Inflammatory macrophage (primary cell): ENCODE measurements at regions not wholly inside any gene's neighbourhood (a gene's known extent, or its start where the extent isn't known, plus 50 kb on each side); places are given as distances from the start of the nearest gene placed in this dataset.

Source experiments
- DNase-seq, 2 donors: peaks; one replicate each; pipeline ENCODE4 v3.0.0-alpha.2; 2020 to 2022

GRCh38 chr11:43012606-43013005 is 299.2 kb upstream of the API5 start:
- DNase-seq = no peak

- DNase-seq = no peak
Measured at GRCh38 chr11:43021466-43021865, 290.3 kb upstream of the API5 start.

- no peak for DNase-seq
Measured at GRCh38 chr11:43034341-43034740, 277.5 kb upstream of the API5 start.

DNA sequence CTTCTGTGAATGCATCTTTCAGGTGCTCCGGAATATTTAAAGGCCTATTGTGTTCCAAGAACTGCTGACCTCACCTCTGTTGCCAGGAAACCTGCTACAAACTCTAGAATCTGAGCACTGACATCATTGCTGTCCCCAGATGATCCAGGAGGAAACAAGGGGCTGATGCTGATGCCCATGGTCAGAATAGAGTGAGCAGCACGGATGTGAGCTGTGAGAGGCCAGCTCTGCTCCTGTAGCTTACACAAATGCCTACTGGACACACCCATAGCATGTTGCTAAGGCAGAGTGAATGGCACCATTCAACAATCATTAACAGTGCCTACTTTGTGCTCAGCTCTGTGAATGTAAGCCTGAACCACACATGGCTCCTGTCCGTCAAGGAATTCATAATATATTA is 276.7 kb upstream of the API5 start:
- no peak for DNase-seq

DNA sequence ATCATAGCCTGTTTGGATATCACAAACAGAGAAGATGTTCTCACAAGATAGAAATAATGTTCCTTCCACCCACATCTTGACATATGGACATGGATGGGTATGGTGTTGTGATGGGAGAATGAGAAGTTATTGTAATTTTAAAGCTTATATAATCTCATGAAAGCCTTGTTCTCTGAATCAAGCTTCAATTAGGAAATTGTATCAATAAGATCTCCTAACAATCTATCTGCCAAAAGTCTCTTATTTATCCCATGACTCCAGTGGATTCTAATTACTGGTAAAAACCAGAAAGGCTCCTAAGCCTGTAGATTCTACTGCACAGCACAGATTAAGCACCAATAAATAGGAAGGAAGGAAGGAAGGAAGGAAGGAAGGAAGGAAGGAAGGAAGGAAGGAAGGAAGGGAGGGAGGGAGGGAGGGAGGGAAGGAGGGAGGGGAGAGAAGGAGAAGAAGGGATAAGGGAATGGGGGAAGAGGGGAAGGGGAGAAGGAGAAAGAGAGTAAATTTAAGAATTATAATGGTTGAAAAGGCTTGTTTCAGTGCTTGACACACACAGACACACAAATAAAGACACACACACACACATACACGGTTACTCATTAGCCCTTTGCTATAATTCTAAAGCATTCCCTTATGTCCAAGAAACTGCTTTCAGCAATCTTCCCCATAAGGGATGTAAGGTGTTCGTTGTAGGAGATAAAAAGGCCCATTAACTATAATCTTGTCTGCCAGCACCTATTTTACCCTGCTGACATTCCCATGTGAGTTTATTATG is 258.0 kb upstream of the API5 start:
- DNase-seq = no peak

GRCh38 chr11:43067681-43068080 is 244.1 kb upstream of the API5 start:
- DNase-seq = no peak

GRCh38 chr11:43071338-43071737 is 240.5 kb upstream of the API5 start:
- no peak for DNase-seq

GRCh38 chr11:43072096-43072495 is 239.7 kb upstream of the API5 start:
- no peak for DNase-seq

DNA sequence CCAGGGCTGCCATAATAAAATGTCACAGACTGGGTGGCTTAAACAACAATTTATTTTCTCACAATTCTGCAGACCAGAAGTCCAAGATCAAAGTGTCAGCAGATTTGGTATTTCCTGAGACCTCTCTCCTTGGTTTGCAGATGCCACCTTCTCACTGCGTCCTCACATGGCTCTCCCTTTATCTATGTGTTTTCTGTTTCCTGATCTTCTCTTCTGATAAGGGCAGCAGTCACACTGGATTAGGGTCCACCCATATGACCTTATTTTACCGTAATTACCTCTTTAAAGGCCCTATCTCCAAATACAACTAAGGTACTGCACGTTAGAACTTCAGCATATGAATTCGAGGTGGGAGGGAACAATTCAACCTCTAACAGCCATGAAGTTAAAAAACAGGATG is 238.9 kb upstream of the API5 start:
- DNase-seq = no peak

DNA sequence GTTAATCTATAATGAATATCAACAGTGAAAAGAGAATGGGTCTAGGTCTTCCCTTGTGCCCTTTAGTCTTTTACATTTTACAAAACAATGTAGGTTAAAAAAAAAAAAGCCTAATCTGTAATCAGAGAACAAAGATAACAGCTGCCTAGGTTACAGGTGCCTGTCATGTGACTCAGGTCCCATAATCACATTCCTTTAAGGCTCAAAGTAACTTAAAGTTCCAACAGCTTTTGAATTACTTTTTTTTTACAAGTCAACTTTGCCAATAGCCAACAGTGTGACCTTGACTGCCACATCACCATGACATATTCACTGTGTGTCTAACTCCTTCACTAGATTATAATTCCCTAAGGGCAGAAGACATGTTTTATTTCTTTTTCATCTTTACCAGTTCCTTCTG is 237.0 kb upstream of the API5 start:
- DNase-seq = no peak

- DNase-seq = no peak
Measured at GRCh38 chr11:43101113-43101512, 210.7 kb upstream of the API5 start.

GRCh38 chr11:43116071-43116470 is 195.7 kb upstream of the API5 start:
- DNase-seq = no peak

- DNase-seq = no peak
Measured at GRCh38 chr11:43119275-43119970, 192.4 kb upstream of the API5 start.

- DNase-seq = no peak
Measured at GRCh38 chr11:43122546-43122945, 189.2 kb upstream of the API5 start.

DNA sequence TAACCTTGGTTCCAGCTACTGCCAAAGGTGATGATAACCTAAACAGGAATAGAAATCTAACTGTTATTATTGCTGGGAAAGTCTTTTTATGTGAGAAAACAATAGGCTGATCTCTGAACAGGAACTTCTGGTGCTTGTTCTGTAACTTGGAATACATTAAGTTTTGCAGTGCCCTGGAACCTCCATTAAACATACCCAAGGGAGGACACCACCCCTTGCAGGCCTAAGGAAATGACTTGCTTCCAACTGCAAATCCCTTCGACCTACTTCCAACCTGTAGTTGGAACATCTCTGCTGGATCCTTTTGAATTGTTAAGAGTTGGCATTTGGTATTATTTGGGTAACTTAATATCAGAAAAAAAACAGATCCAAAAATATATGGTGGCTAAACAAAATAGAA is 188.4 kb upstream of the API5 start:
- no peak for DNase-seq

DNA sequence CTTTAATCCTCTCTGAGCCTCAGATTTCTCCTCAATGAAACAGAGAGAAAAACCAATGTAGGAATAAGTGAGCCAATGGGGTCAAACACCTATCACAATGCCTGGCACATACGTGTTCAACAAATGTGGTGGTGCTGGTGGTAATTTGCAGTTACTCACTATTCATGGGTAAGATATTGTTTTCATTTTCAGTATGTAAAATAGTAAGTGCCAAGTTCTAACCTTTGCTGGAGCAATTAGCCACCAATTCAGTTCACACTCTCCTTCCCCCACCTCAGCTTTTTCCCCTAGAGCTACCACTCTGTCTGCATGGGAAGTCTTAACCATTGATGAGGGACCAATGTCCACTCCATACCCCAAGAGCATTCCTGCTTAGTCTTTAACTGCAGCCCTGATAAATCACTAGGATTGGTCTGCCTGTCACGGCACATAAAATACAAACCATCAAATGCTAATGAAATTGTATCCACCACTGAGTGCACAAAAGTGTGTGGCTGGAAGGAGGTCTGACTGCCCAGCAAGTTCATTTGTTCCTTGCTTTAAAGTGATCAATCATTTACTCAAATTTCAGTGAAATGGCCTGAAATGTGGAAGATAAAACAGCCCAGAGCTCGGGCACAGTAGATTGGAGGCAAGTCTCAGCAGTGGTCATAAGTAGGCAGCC is 187.4 kb upstream of the API5 start:
- no peak for DNase-seq

GRCh38 chr11:43129329-43129728 is 182.5 kb upstream of the API5 start:
- no peak for DNase-seq

- no peak for DNase-seq
Measured at GRCh38 chr11:43130616-43131015, 181.2 kb upstream of the API5 start.

GRCh38 chr11:43135966-43136534 is 175.7 kb upstream of the API5 start:
- no peak for DNase-seq

DNA sequence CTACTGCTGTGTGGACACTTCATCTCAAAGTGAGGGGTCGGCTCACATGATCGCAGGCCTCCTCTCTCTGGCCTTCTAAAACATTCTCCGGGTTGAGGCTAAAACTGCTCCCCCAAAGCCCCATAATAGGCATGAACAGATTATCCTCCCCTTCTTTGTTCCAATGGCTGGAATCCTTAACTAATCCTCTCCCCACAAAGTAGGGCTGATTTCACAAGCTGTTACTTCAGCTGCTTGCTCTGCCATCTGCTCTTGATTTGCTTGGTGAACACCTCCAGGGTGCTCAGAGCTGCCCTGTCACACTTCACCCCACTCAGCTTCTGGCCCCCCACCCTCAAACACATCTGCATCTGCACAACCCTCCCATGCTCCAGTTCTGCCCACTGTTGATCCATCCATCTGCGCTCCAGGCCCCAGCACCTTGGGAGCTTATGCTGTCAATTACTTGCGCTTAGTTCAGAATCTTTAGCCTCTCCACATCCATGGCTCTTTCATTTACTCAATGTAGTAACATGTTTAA is 173.1 kb upstream of the API5 start:
- no peak for DNase-seq

DNA sequence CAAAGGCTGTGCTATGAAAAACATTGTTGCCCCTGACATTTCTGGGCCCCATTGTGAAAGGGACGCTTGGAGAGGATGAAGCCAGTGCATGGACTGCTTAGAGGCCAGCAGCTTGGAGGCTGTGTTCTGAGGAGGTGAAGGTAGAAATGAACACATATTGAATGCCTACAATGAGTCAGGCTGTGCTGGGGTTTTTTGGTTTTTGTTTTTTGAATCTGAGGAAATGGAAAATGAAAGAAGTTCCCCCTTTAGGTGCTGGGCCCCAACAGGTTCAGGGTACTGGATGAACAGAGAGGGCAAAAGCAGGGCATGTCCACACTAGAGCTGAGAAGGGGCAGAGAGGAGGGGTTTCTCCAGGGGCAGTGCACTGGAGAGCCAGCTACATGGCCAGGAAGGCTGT is 166.1 kb upstream of the API5 start:
- DNase-seq = no peak

GRCh38 chr11:43150697-43151096 is 161.1 kb upstream of the API5 start:
- DNase-seq = no peak

GRCh38 chr11:43164831-43165230 is 147.0 kb upstream of the API5 start:
- DNase-seq = no peak
